Mammary epithelial cell (primary cell): ENCODE measurements at regions not wholly inside any gene's neighbourhood (a gene's known extent, or its start where the extent isn't known, plus 50 kb on each side); places are given as distances from the start of the nearest gene placed in this dataset.

Experiments
- EZH2 ChIP-seq: IDR thresholded peaks from 2 replicates; pipeline ENCODE4 v1.6.1; 2012; ENCODE audit warnings: low read length, inconsistent platforms, borderline replicate concordance
- TF ChIP-seq, protein P1 (sequence below), 2 donors: IDR thresholded peaks in 1 of 2; conservative IDR thresholded peaks in 1 of 2; 2 replicates each; pipeline ENCODE4 v1.5.1; 2011 to 2012; ENCODE audit warnings: inconsistent platforms in 2 of 2, low read length in 2 of 2, mild to moderate bottlenecking in 2 of 2, control low read depth in 1 of 2, low read depth in 1 of 2; ENCODE audit not compliant: insufficient read depth in 1 of 2; ENCODE audit errors: extremely low read depth in 1 of 2

DNA sequence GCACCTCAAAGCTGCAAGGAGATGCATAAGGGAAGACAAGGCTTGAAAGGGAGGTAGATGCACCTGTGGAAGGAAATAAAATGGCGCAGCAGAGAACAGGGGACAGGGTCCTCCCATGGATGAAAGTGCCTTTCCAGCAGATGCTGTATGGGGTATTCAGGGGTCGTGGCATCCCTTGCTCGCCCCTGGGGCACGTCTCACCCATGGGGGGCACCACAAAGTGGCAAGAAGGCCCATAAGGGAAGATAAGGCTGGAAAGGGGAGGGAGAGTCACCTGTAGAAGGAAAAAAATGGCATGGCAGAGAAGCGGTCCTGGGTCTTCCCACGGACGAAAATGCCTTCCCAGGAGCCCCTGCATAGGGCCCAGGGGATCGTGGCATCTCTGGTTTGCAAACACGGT, 265.1 kb downstream of the ALG10 start:
- TF ChIP-seq, protein P1, sequence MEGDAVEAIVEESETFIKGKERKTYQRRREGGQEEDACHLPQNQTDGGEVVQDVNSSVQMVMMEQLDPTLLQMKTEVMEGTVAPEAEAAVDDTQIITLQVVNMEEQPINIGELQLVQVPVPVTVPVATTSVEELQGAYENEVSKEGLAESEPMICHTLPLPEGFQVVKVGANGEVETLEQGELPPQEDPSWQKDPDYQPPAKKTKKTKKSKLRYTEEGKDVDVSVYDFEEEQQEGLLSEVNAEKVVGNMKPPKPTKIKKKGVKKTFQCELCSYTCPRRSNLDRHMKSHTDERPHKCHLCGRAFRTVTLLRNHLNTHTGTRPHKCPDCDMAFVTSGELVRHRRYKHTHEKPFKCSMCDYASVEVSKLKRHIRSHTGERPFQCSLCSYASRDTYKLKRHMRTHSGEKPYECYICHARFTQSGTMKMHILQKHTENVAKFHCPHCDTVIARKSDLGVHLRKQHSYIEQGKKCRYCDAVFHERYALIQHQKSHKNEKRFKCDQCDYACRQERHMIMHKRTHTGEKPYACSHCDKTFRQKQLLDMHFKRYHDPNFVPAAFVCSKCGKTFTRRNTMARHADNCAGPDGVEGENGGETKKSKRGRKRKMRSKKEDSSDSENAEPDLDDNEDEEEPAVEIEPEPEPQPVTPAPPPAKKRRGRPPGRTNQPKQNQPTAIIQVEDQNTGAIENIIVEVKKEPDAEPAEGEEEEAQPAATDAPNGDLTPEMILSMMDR (conservative IDR thresholded peaks at IDR 0.05 in 1 of 2, IDR thresholded peaks at IDR 0.05 in 1 of 2; ENCODE audit: extremely low read depth in 1 of 2, insufficient read depth in 1 of 2, low read depth in 1 of 2, low read length in 2 of 2) = no peak
- no peak for TF ChIP-seq EZH2
